GM12892 (cell line): ENCODE measurements at regions not wholly inside any gene's neighbourhood (a gene's known extent, or its start where the extent isn't known, plus 50 kb on each side); places are given as distances from the start of the nearest gene placed in this dataset.

Experiments
- POLR2A ChIP-seq: IDR thresholded peaks from 2 replicates; pipeline ENCODE4 v1.6.1; 2011; ENCODE audit warnings: low read depth, low read length, control low read depth
- POLR2AphosphoS5 ChIP-seq: IDR thresholded peaks from 2 replicates; pipeline ENCODE4 v1.6.1; 2011; ENCODE audit warnings: low read depth, low read length, control low read depth
- TAF1 ChIP-seq: IDR thresholded peaks from 2 replicates; pipeline ENCODE4 v1.6.1; 2011; ENCODE audit warnings: low read depth, mild to moderate bottlenecking, control low read depth, low read length, borderline replicate concordance

GRCh38 chr5:85823462-85824426 is 794.0 kb upstream of the COX7C start:
- TF ChIP-seq POLR2A (no peak), POLR2AphosphoS5 (no peak), TAF1 (no peak)
